Liver (tissue), 8 donors: ENCODE measurements at regions not wholly inside any gene's neighbourhood (a gene's known extent, or its start where the extent isn't known, plus 50 kb on each side); places are given as distances from the start of the nearest gene placed in this dataset.

Source experiments
- DNase-seq: peaks from one replicate; pipeline ENCODE4 v3.0.0-alpha.2; 2017; ENCODE audit warnings: low spot score
- H3K27ac ChIP-seq, 2 donors: one replicate each; pipeline ENCODE4 v1.7.0; 2013; ENCODE audit warnings: inconsistent platforms in 2 of 2, low read length in 2 of 2, control low read depth in 1 of 2, low read depth in 1 of 2, mild to moderate bottlenecking in 1 of 2
- H3K27me3 ChIP-seq, 4 donors: one replicate each; pipeline versions ENCODE4 v1.6.1 to v1.7.0; 2013; ENCODE audit warnings: low read length in 3 of 4, inconsistent platforms in 1 of 4, mild to moderate bottlenecking in 1 of 4, moderate library complexity in 1 of 4; ENCODE audit not compliant: control insufficient read depth in 4 of 4, insufficient read depth in 4 of 4
- H3K36me3 ChIP-seq, 4 donors: one replicate each; pipeline versions ENCODE4 v1.6.1 to v1.7.0; 2013; ENCODE audit warnings: low read length in 3 of 4, mild to moderate bottlenecking in 3 of 4, low read depth in 1 of 4, moderate library complexity in 1 of 4; ENCODE audit not compliant: control insufficient read depth in 4 of 4, insufficient read depth in 3 of 4
- H3K4me1 ChIP-seq, 4 donors: one replicate each; pipeline versions ENCODE4 v1.6.1 to v1.7.0; 2013; ENCODE audit warnings: low read length in 3 of 4, mild to moderate bottlenecking in 3 of 4, moderate library complexity in 1 of 4; ENCODE audit not compliant: control insufficient read depth in 4 of 4, insufficient read depth in 4 of 4
- H3K4me3 ChIP-seq, 3 donors: one replicate each; pipeline versions ENCODE4 v1.6.1 to v1.7.0; 2013; ENCODE audit warnings: low read length in 3 of 3, control low read depth in 1 of 3, low read depth in 1 of 3, mild to moderate bottlenecking in 1 of 3
- H3K9ac ChIP-seq, 2 donors: one replicate each; pipeline ENCODE4 v1.7.0; 2013; ENCODE audit warnings: low read length in 2 of 2, mild to moderate bottlenecking in 2 of 2, moderate library complexity in 2 of 2, control low read depth in 1 of 2, low read depth in 1 of 2
- H3K9me3 ChIP-seq, 4 donors: one replicate each; pipeline versions ENCODE4 v1.6.1 to v1.7.0; 2013; ENCODE audit warnings: low read length in 3 of 4; ENCODE audit not compliant: control insufficient read depth in 4 of 4
- ATF3 ChIP-seq: IDR thresholded peaks from 2 replicates; pipeline ENCODE4 v1.6.1; 2016; ENCODE audit warnings: antibody characterized with exemption
- CTCF ChIP-seq: fragments of 150-350 bp; IDR thresholded peaks from 2 replicates; pipeline ENCODE4 v1.5.1; 2017; ENCODE audit warnings: improper control_type of control experiment, low read depth, low read length; ENCODE audit not compliant: missing input control
- EGR1 ChIP-seq, 2 donors: IDR thresholded peaks; 2 replicates each; pipeline ENCODE4 v1.6.1; 2016 to 2018; ENCODE audit warnings: antibody characterized with exemption in 2 of 2, low read depth in 2 of 2
- FOXA1 ChIP-seq: IDR thresholded peaks from 2 replicates; pipeline ENCODE4 v1.6.1; 2016; ENCODE audit warnings: antibody characterized with exemption
- FOXA2 ChIP-seq: IDR thresholded peaks from 2 replicates; pipeline ENCODE4 v1.6.1; 2016; ENCODE audit warnings: antibody characterized with exemption
- GABPA ChIP-seq, 2 donors: IDR thresholded peaks in 1 of 2; conservative IDR thresholded peaks in 1 of 2; 2 replicates each; pipeline ENCODE4 v1.6.1; 2016; ENCODE audit warnings: antibody characterized with exemption in 2 of 2, mild to moderate bottlenecking in 1 of 2, moderate library complexity in 1 of 2
- HNF4A ChIP-seq, 2 donors: conservative IDR thresholded peaks; 2 replicates each; pipeline ENCODE4 v1.6.1; 2016; ENCODE audit warnings: antibody characterized with exemption in 2 of 2, mild to moderate bottlenecking in 2 of 2
- HNF4G ChIP-seq: IDR thresholded peaks from 2 replicates; pipeline ENCODE4 v1.6.1; 2016; ENCODE audit warnings: antibody characterized with exemption
- JUND ChIP-seq, 2 donors: IDR thresholded peaks; 2 replicates each; pipeline ENCODE4 v1.6.1; 2016; ENCODE audit warnings: antibody characterized with exemption in 2 of 2
- MAX ChIP-seq: IDR thresholded peaks from 2 replicates; pipeline ENCODE4 v1.6.1; 2016; ENCODE audit warnings: antibody characterized with exemption
- NR2F2 ChIP-seq: IDR thresholded peaks from 2 replicates; pipeline ENCODE4 v1.6.1; 2016; ENCODE audit warnings: antibody characterized with exemption
- RAD21 ChIP-seq, 2 donors: IDR thresholded peaks; 2 replicates each; pipeline ENCODE4 v1.6.1; 2016; ENCODE audit warnings: antibody characterized with exemption in 2 of 2, mild to moderate bottlenecking in 2 of 2
- REST ChIP-seq: IDR thresholded peaks from 2 replicates; pipeline ENCODE4 v1.6.1; 2016; ENCODE audit warnings: antibody characterized with exemption, mild to moderate bottlenecking
- RXRA ChIP-seq, 2 donors: IDR thresholded peaks; 2 replicates each; pipeline ENCODE4 v1.6.1; 2017 to 2018; ENCODE audit warnings: antibody characterized with exemption in 2 of 2, mild to moderate bottlenecking in 1 of 2
- SP1 ChIP-seq: IDR thresholded peaks from 2 replicates; pipeline ENCODE4 v1.6.1; 2018; ENCODE audit warnings: antibody characterized with exemption, mild to moderate bottlenecking
- TAF1 ChIP-seq: conservative IDR thresholded peaks from 2 replicates; pipeline ENCODE4 v1.6.1; 2016; ENCODE audit warnings: antibody characterized with exemption, mild to moderate bottlenecking
- ZBTB33 ChIP-seq: IDR thresholded peaks from 2 replicates; pipeline ENCODE4 v1.6.1; 2016; ENCODE audit warnings: antibody characterized with exemption
- whole genome bisulfite sequencing: extraction: QIAGEN DNeasy Blood & Tissue Kit; methylation state at CpG from one replicate; pipeline ENCODE4 v1.1.7; 2013; 5-methylcytosine and 5-hydroxymethylcytosine counted together
- donor health status: healthy.
- donor health status: healthy.
- donor health status: healthy.
- donor health status: healthy.
- donor health status: healthy.

GRCh38 chrX:44767308-44767707 lies 76.5 kb upstream of the DUSP21 start:
- WGBS, result 88% methylated on average over 5 of the region's 5 CpGs
- Histone ChIP-seq H3K27me3 (no peaks in the 10 kb centered on the region), H3K4me3 (no peak overlapping the region), H3K27ac (no peak overlapping the region), H3K4me1 (no peaks in the 10 kb centered on the region), H3K9me3 (no peaks in the 10 kb centered on the region), H3K9ac (no peak overlapping the region), H3K36me3 (no peaks in the 10 kb centered on the region)
- DNase-seq, result no peak
- TF ChIP-seq HNF4A (conservative IDR thresholded peaks at IDR 0.05), result no peak
- TF ChIP-seq TAF1, result no peak
- TF ChIP-seq GABPA (IDR thresholded peaks at IDR 0.05 in 1 of 2, conservative IDR thresholded peaks at IDR 0.05 in 1 of 2), result no peak
- no peak for TF ChIP-seq REST

GRCh38 chrX:44765556-44765955 lies 78.3 kb upstream of the DUSP21 start:
- TF ChIP-seq FOXA1 (no peak), ATF3 (no peak), NR2F2 (no peak), RXRA (IDR thresholded peaks at IDR 0.05) (no peak), SP1 (no peak), EGR1 (IDR thresholded peaks at IDR 0.05; ENCODE audit: low read depth in 2 of 2) (no peak), HNF4A (conservative IDR thresholded peaks at IDR 0.05) (no peak), CTCF (no peak), FOXA2 (no peak), RAD21 (IDR thresholded peaks at IDR 0.05) (no peak)
- H3K27ac ChIP-seq, result no peak overlapping the region
- H3K9ac ChIP-seq, result no peak overlapping the region
- no peak overlapping the region for H3K4me3 ChIP-seq
- no peak for DNase-seq
- no peaks in the 10 kb centered on the region for H3K4me1 ChIP-seq
- WGBS, result 64% methylated on average over 2 of the region's 2 CpGs
- no peaks in the 10 kb centered on the region for H3K36me3 ChIP-seq
- no peaks in the 10 kb centered on the region for H3K27me3 ChIP-seq
- no peaks in the 10 kb centered on the region for H3K9me3 ChIP-seq

- Histone ChIP-seq H3K27ac (no peak overlapping the region), H3K36me3 (no peaks in the 10 kb centered on the region), H3K27me3 (no peaks in the 10 kb centered on the region), H3K9me3 (no peaks in the 10 kb centered on the region), H3K4me3 (no peak overlapping the region), H3K9ac (no peak overlapping the region), H3K4me1 (no peaks in the 10 kb centered on the region)
- DNase-seq, result no peak
- WGBS, result 43% methylated on average over 2 of the region's 2 CpGs
- TF ChIP-seq HNF4G, result no peak
- no peak for TF ChIP-seq EGR1 (IDR thresholded peaks at IDR 0.05; ENCODE audit: low read depth in 2 of 2)
- no peak for TF ChIP-seq ATF3
- no peak for TF ChIP-seq JUND (IDR thresholded peaks at IDR 0.05)
- TF ChIP-seq RXRA (IDR thresholded peaks at IDR 0.05), result no peak
- no peak for TF ChIP-seq CTCF
- no peak for TF ChIP-seq ZBTB33
- TF ChIP-seq RAD21 (IDR thresholded peaks at IDR 0.05), result no peak
- no peak for TF ChIP-seq GABPA (IDR thresholded peaks at IDR 0.05 in 1 of 2, conservative IDR thresholded peaks at IDR 0.05 in 1 of 2)
- TF ChIP-seq FOXA1, result no peak
- TF ChIP-seq HNF4A (conservative IDR thresholded peaks at IDR 0.05), result no peak
- no peak for TF ChIP-seq NR2F2
- no peak for TF ChIP-seq FOXA2
- no peak for TF ChIP-seq SP1
- TF ChIP-seq TAF1, result no peak
- no peak for TF ChIP-seq MAX
These were observed 95.9 kb upstream of the DUSP21 start for GRCh38 chrX:44747969-44748368.
